ENCODE measurements at regions not wholly inside any gene's neighbourhood (a gene's known extent, or its start where the extent isn't known, plus 50 kb on each side); places are given as distances from the start of the nearest gene placed in this dataset.

GRCh38 chr4:186979961-186980745 lies 256.5 kb upstream of the FAT1 start:
- TF ChIP-seq CTCF (IDR thresholded peaks at IDR 0.05) (no peak), POLR2AphosphoS5 (IDR thresholded peaks at IDR 0.05; ENCODE audit: insufficient read depth in 1 of 2, low read depth in 1 of 2) (no peak), POLR2A (IDR thresholded peaks at IDR 0.05) (no peak)
